ENCODE measurements at regions not wholly inside any gene's neighbourhood (a gene's known extent, or its start where the extent isn't known, plus 50 kb on each side); places are given as distances from the start of the nearest gene placed in this dataset.

DNA sequence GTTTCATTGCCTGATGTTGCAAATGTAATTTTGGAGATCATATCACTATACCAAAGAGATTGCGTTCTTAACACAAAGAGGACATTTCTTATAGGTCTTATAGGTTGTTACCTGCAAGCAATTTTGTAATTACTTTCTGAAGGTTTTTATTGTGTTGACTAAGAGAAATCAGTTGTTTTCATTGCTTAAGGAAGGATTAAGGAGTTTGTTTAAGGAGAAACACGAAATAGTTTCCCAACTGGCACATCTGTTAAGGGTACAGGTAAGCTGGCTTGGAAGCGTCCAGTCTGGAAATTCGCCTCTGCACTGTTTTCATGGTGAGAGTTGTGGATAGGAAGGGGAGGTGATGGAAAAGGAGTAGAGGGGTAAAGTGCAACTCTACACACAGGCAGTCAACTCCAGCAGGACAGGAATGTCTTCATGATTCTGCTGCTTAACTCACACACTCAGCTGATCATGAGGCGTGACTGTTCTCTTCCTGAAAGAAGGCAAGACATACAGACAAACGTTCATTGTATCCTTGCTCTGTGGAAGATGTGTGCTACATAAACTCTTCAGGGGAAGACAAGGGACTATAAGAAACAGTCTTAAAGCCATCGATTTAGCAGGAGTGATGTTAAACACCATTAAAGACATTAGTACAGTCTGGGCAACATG lies 61.4 kb upstream of the ACSL3 start:
- no peaks in the 10 kb centered on the region for H3K36me3 ChIP-seq (ENCODE audit: control insufficient read depth, insufficient read depth, low read length)
- no peaks in the 10 kb centered on the region for H3K27me3 ChIP-seq (ENCODE audit: control insufficient read depth, insufficient read depth, low read length)
- no peak for DNase-seq (ENCODE audit: low read depth)
- TF ChIP-seq, protein P1, sequence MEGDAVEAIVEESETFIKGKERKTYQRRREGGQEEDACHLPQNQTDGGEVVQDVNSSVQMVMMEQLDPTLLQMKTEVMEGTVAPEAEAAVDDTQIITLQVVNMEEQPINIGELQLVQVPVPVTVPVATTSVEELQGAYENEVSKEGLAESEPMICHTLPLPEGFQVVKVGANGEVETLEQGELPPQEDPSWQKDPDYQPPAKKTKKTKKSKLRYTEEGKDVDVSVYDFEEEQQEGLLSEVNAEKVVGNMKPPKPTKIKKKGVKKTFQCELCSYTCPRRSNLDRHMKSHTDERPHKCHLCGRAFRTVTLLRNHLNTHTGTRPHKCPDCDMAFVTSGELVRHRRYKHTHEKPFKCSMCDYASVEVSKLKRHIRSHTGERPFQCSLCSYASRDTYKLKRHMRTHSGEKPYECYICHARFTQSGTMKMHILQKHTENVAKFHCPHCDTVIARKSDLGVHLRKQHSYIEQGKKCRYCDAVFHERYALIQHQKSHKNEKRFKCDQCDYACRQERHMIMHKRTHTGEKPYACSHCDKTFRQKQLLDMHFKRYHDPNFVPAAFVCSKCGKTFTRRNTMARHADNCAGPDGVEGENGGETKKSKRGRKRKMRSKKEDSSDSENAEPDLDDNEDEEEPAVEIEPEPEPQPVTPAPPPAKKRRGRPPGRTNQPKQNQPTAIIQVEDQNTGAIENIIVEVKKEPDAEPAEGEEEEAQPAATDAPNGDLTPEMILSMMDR (IDR thresholded peaks at IDR 0.05; ENCODE audit: insufficient read depth, low read length, poor library complexity, severe bottlenecking) = no peak
- no peak overlapping the region for H3K4me3 ChIP-seq (ENCODE audit: low read depth, low read length)

DNA sequence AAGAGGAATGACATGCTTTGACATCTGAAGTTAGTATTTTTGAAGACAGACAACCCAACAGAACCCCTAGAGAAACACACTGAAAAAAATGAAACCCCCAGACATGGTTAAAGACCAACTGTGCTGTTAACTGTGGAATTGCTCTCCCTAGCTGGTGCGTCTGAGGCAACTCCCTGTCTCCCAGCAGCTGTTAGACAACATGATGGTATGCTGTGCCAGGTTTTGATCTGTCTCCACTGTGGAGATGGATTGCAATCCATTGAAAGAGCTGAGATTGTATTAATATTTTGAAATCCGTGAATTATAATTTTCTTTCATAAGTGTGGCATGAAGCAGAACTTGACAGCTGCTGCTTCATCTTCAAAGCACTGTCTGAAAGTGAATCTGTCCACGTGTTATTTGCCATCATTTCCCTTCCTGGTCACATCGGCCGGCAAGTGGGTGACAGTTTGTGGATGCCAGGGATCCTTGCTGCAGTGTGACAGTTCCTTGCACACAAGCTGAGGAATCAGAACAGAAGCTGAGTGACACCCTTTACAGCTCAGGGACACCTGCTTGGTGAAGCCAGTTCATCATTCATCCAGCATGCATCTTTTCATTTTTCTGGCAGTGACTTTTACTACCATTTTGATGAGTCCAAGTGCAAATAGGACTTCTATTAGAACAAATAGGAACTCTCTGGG lies 58.2 kb upstream of the ACSL3 start:
- no peak overlapping the region for H3K4me3 ChIP-seq (ENCODE audit: low read depth, low read length)
- DNase-seq (ENCODE audit: low read depth) = no peak
- no peaks in the 10 kb centered on the region for H3K36me3 ChIP-seq (ENCODE audit: control insufficient read depth, insufficient read depth, low read length)
- TF ChIP-seq, protein P1 (IDR thresholded peaks at IDR 0.05; ENCODE audit: insufficient read depth, low read length, poor library complexity, severe bottlenecking) = no peak
- no peaks in the 10 kb centered on the region for H3K27me3 ChIP-seq (ENCODE audit: control insufficient read depth, insufficient read depth, low read length)

DNA sequence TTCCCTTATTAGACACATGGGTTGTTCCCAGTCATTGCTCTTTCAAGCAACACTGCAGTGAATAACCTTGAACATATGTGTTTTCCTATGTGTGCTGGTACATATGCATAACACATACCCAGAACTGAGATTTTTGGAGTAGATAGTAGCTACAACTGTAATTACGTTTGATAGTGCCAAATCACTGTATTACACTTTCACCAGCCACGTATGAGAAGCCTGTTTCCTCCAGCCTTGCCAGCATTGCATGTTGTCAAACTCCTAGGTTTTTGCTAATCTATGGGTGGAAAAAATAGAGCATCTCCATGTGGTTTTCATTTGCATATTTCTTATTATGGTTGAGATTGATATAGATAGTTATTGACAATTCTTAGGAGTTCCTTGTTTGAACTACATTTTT lies 56.5 kb upstream of the ACSL3 start:
- no peak for DNase-seq (ENCODE audit: low read depth)
- H3K36me3 ChIP-seq (ENCODE audit: control insufficient read depth, insufficient read depth, low read length) = no peaks in the 10 kb centered on the region
- no peaks in the 10 kb centered on the region for H3K27me3 ChIP-seq (ENCODE audit: control insufficient read depth, insufficient read depth, low read length)
- TF ChIP-seq, protein P1 (IDR thresholded peaks at IDR 0.05; ENCODE audit: insufficient read depth, low read length, poor library complexity, severe bottlenecking) = no peak
- H3K4me3 ChIP-seq (ENCODE audit: low read depth, low read length) = no peak overlapping the region

DNA sequence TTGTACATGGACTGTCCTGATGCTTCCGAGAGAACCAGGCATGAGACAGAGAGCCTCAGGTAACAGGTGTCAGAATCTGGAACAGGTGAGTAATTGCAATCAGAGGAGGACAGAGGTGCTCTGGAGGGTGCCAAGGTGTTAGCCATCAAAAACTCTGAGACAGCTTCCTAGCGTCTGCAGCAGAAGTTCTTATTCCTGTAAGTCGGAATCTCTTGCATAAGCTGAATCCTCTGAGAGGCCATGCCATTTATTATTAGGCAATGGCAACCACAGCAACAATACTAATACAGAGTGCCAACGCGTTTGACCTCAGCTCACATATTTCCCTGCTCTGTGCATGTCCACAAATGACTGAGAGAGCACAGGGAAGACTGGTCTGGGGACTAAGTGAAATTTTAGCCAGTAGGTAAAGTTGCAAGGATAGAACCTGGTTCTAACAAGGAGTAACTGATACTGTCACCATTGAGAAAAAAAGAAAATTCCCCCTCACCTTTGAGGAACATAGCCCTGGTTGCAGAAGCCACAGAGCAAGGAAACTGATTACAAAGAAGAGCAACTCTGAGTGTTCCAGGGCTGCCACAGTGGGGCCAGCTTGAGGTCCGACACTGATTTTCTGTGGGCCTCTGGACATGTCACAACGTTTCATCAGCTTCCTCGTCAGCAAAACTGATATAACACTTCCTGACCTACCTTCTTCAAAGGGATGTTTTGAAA lies 55.1 kb upstream of the ACSL3 start:
- no peak overlapping the region for H3K4me3 ChIP-seq (ENCODE audit: low read depth, low read length)

DNA sequence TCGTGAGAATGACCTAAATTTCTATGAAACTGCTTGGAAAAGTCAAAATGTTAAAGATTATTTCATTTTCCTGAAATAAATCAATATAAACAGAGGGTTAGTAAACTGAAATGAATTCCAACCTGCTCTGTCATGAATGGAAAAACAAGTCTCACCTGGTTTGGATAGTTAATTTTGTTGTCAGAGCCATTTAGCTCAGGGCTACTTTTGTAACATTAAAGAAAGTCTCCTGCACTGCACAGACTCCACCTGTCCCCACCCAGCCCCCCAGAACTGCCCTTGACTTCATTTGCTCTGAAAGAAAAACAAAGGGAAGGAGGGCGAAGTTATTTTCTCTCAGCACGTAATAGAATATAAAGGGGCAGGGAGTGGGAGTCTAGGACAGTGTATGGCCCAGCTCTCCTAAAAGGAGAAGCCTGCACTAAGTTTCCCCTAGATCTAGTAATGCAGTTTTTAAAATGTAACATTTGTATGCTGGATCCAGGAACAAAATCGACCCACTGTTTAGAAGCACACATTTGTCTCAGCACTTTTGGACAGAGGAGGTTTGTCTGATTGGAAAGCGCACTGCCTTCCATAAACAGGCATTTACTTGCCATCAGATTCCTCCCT lies 54.2 kb upstream of the ACSL3 start:
- Histone ChIP-seq H3K4me3 (ENCODE audit: low read depth, low read length) (no peak overlapping the region), H3K27me3 (ENCODE audit: control insufficient read depth, insufficient read depth, low read length) (no peaks in the 10 kb centered on the region), H3K36me3 (ENCODE audit: control insufficient read depth, insufficient read depth, low read length) (no peaks in the 10 kb centered on the region)
- TF ChIP-seq, protein P1 (IDR thresholded peaks at IDR 0.05; ENCODE audit: insufficient read depth, low read length, poor library complexity, severe bottlenecking) = no peak
- DNase-seq (ENCODE audit: low read depth) = no peak

More for the DNA sequence above, 55.1 kb upstream of the ACSL3 start:
- H3K27me3 ChIP-seq (ENCODE audit: control insufficient read depth, insufficient read depth, low read length) = no peaks in the 10 kb centered on the region
- TF ChIP-seq, protein P1 (IDR thresholded peaks at IDR 0.05; ENCODE audit: insufficient read depth, low read length, poor library complexity, severe bottlenecking) = no peak
- H3K36me3 ChIP-seq (ENCODE audit: control insufficient read depth, insufficient read depth, low read length) = no peaks in the 10 kb centered on the region
- no peak for DNase-seq (ENCODE audit: low read depth)

All from kidney epithelial cell (primary cell).